Activated CD8-positive, alpha-beta memory T cell treated with anti-CD3 and anti-CD28 coated beads for 48 hours (primary cell): ENCODE measurements at regions not wholly inside any gene's neighbourhood (a gene's known extent, or its start where the extent isn't known, plus 50 kb on each side); places are given as distances from the start of the nearest gene placed in this dataset.

ENCODE experiments used
- DNase-seq, 3 experiments: peaks; one replicate each; pipeline ENCODE4 v3.0.0-alpha.2; 2020; ENCODE audit warnings: low read depth in 2 of 3, low spot score in 2 of 3

DNA sequence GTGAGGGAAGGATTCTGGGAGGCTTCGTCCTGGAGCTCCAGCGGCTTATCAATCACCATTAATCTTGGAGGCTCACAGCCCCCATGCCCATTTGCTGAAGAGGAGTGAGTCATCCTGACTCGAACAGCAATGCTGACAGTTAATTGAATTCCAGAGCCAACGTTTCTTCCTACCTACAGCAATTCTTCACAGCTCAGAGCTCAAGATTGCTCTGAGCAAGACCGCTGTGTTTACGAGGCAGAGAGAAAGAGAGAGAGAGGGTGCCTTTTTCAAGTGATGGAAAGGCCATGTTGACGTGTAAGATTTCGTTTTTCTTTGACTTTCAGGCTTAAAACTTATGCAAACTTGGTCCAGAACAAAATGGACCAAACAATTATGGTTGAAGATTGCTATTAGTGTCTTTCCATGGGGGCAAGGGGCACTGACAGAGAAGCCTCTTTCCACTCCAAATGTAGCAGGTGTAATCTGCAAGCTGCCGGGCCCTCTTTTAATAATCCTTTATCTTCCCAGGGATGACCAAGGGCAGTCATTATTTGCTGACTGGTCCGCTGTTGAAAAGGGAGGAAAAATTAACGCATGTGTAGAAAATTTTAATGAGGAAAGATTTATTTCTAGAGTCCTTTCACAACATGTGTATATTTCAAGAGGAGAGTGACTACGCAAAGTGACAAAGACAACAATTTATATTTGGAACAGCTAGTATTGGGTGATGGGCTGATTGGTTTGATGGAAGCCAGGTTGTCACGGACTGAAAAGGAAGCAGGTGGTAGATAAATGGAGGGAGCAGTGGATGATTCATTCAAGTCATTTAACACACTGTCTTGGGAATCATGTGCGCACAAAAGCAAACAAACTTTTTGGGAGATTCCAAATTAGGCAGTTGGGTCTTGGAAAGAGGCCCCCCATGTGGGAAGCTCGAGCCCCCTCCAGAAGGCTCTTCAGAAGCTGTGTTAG, 136.1 kb upstream of the IRF2BP2 start:
- no peak for DNase-seq

DNA sequence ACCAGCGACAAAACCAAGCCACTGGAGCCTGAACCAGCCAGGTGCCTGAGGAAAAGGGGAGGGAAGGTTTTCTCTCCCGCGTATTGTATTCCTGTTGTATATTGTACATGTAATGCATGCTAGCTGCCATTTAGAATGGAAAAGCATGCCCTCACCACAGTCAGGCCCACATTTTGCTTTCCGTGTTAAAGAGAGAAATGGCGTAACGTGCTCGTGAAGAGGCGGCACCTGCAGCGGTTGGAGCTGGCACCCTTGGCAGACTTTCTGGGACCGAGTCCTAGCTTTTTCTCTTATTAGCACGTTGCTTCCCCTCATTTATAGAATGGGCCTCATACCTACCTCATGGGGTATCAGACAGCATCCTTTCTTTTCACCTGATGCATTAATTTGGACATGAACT, 135.3 kb upstream of the IRF2BP2 start:
- DNase-seq: no peak

DNA sequence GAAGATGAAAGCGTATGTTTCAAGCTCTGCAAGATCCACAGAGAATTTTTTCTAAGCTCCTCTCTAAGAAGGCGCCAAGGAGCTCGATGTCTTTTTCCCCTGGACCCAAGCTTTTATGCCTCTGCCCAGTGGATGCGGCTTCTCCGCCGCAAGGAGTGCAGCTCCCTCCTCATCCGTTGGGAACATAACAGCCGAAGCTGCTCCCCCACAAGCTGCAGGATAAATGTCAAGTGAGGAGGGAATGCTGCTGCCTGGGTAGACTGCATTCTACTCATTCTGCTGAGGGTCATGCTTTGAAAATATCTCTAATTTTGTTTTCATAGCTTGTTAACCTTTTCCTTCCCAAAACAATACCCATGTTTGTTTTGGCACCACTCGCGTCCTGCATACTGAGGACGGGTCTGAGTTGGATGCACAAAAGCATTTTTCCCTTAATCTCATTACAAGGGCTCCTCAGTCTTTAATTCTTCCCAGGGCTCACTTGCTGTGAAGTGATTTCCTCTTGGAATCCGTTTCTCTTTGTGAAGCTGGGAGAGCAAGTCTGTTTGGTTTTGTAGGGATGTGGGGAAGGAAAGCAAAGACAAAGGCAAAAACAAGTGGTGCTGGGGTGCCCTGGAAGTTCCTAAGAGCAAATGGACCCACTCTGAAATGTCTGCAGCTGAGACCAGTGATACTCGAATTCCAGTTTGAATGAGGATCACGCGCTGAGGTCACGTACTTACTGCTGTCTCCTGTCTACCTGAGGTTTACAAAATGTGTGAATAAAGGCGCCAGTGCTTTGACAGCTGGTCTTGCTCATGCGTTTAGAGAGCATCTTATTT, 134.0 kb upstream of the IRF2BP2 start:
- no peak for DNase-seq

DNA sequence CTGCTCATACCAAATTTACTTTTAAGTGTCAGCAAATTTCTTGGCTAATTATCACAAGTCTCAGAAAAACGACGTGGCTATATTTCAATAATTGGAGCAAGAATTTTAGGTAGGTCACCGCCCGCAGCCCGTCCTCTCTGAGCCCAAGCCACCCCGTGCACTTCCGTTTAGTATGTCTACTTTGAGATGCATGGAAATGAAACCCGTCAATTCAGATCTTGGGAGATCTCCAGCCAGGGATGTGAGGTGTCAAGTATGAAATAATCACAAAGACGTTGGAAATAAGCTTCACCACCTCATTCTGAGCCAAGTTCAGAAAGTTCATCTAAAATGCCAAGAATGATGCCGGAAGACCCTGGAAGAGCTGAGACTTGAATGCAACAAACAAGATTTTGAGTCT, 132.6 kb upstream of the IRF2BP2 start:
- DNase-seq: no peak

DNA sequence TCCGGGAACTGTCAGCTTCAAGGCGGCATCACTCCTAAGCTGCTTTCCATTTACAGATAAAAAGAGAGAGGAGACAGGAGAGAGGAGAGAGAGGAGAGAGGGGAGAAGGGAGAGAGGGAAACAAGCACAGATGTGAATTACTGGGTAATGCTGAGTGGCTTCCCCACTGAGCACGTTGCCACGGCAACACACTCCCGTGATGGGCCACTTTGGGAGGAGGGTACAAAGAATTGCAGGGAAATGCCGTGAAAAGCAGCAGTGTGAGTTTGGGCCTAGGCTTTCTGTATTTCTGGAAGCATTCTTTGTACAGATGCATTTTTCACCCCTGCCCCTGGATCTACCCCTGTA, 128.0 kb upstream of the IRF2BP2 start:
- no peak for DNase-seq

DNA sequence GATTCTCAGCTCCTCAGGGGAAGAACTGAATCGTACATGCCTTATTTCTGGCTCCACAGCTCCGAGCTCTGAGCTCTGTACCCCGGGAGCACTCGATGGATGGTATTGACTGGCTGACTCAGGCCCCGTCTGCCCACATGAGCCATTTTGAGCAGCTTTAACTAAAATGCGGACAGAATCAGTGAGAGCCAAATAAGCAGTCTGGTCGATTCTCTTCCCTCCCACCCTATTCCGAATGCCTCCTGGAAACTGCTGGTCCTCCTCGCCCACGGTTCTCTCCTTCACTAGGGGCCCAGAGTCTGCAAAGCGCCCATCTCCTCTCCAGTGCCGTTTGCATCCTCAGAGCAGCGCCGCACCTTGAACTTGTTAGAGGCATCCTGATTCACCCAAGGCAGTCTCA, 125.9 kb upstream of the IRF2BP2 start:
- no peak for DNase-seq

DNA sequence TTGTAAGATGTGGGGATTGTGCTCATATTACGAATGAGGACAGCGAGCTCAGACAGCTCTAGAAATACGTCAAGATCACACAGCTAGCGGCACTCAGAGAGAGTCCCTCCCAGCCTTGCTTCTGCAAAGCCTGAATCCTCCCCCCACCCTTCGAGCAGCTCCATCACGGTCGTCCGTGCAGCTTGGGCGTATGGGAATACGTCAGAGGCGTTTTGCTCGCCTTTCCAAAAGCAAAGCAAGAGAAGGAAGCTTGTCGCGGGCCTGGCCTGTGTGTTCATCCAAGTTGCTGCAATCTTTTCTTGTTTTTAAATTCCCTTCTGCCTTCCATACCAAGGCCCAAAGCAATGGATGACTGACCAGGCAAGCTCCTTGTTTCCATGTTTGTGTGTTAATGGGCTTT, 125.5 kb upstream of the IRF2BP2 start:
- DNase-seq: no peak

DNA sequence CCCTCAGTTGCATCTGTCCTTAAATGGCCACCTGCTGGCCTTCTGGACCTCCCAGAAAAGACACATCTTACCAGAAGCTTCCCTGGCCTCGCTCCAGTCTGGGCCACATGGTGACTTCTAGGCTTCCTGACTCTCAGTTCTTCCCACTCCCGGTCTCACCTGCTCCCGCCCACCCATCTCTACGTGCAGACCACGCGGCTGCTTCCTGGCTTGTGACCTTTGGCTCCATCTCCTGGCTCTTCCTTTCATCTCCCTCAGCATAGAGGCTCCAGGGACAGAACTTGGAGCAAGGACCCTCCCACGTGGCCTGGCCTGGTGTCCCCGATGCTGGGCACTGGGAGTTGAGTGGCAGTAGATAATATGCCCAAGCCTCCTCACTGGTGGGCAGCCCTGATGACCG, 124.9 kb upstream of the IRF2BP2 start:
- no peak for DNase-seq

DNA sequence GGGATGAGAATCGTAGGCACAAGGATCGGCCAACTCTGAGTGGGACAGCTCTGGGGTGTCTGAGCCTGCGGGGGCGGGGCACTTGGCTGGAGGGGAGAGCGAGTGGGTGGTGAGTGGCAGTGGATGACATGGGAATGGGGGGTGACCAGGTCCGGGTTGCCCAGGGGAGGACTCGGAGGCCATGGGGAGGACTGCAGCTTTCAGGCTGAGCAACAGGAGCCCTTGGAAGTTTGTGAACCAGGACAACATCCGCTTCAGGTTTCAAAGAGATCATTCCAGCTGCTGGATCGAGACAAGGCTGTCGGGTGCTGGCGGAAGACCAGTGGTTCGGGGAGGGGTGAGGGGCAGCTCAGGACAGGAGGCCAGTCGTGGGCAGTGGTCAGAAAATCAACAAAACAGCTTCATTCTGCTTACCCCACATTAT, 124.4 kb upstream of the IRF2BP2 start:
- no peak for DNase-seq

DNA sequence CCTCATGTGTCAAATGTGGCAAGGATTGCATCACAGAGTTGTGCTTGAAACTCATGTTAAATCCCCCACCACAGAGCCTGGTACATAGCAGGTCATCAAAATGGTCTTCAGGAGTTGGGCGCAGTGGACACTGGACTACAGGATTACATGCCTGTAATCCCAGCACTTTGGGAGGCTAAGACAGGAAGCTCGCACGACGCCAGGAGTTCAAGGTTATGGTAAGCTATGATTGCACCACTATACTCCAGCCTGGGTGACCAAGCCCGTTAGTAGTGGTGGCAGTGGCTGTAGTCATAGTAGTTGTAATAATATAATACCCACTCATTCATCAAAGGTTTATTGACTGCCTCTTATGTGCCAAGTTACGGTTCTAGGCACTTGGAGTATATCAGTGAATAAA, 123.4 kb upstream of the IRF2BP2 start:
- no peak for DNase-seq

DNA sequence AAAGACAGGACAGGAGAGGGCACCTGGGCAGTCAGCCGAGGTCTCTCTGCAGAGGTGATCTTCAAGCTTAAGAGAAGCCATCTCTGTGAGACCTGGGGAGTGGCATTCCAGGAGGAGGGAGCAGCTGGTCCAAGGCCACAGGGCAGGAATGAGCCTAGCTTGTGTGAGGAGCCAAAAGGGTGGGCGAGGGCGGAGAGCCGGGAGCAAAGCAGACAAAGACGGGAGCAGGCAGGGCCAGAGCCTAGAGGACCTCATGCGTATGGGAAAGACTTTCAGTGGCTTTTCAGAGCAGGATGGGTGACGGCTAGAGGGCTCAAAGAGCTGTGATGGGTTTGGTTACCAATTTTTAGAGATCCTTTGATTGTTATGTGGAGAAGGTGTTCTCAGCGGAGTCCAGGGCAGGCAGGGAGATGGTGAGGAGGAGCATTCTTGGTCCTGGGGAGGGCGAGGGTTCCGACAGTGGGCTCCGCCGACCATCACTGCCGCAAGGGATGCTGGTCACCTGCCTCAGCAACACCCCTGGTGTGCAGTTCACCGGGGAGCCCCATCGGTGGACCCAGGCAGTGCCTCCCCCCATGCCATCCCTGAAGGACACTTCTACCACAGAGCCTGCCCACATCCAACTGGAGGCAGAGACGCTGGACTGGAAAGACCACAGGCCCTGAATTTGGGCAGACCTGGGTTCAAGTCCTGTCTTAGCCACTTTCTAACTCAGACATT, 122.9 kb upstream of the IRF2BP2 start:
- no peak for DNase-seq

DNA sequence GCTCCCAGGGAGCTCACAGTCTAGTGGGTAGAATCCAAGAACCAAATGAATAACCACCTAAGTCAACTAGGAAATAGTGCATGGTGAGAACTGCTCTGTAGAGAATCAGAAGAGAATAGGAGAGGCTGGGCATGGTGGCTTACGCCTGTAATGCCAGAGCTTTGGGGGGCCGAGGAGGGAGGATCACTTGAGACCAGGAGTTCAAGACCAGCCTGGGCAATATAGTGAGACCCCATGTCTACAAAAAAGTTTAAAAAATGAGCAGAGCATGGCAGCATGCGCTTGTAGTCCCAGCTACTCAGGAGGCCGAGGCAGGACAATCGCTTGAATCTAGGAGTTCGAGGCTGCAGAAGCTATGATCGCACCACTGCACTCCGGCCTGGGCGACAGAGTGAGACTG, 122.3 kb upstream of the IRF2BP2 start:
- no peak for DNase-seq

DNA sequence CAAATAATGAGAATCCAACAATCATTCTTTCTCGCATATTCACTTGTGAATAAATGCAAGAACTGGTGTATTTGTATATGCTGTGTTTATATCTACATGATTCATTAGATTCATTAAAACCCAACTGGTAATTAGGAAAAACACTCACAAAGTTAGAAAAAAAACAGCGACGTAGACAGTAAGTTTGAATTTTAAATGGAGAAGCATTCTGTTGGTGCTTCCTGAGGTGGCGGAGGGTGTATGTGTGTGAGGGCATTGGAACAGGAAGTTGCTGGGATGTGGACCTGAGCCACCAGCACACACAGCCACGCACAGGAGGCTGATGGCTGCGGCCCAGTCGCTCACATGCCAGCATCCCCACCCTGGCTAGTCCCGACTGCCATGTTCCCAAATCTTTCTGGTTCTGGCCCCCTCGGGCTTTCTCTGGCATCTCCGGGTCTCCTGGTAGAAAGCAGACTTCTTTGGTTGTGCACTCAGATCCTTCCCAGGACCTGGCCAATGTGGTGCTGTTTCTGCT, 121.6 kb upstream of the IRF2BP2 start:
- DNase-seq: no peak

DNA sequence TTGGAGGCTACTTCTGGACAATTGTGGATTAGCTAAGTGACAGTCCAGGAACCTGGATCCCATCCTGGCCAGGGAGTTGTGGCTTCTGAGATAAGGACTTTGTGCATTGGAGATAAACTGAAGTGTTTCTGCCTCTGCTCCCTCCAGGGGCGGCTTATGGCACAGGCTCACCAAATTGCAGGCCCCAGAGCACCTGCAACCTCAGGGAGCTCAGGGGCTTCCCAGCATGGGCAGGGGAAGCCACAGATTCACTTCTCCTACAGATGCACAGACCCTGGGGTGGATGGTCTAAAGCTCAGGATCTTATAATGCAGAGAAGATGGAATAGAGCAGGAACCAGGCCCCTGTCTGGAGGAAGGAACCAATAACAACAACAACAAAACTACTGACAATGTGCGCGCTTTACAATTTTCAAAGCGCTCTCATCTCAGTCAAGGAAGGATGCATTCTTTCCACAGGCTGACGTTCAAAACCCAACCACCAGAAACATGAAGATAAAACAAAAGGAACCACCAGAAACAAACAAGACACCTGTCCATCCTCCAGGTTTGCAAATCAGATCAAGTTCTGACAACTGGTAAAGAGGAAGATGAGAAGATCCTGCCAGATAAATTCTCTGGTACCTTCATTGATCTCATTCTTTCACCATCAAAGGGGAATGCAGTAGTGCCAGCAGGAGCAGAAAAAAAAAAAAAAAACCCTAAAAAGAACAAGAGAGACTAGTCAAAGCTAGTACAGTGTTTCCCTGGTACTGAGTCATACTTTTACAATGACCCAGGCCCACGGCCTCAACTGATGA, 121.0 kb upstream of the IRF2BP2 start:
- no peak for DNase-seq

DNA sequence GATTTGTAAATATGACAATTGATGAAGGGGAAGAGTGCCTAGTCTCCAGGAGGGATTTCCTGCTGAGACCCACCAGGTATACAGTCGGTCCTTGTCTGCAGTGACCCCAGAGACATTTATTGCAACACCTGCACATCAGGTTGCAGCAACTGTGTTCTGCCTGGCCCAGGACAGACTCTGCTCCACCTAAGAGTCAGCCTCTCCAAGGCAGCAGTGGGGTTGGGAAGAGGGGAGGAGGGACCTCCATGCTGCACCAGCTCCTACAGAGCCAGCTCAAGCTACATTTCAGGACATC, 120.4 kb upstream of the IRF2BP2 start:
- DNase-seq: no peak

DNA sequence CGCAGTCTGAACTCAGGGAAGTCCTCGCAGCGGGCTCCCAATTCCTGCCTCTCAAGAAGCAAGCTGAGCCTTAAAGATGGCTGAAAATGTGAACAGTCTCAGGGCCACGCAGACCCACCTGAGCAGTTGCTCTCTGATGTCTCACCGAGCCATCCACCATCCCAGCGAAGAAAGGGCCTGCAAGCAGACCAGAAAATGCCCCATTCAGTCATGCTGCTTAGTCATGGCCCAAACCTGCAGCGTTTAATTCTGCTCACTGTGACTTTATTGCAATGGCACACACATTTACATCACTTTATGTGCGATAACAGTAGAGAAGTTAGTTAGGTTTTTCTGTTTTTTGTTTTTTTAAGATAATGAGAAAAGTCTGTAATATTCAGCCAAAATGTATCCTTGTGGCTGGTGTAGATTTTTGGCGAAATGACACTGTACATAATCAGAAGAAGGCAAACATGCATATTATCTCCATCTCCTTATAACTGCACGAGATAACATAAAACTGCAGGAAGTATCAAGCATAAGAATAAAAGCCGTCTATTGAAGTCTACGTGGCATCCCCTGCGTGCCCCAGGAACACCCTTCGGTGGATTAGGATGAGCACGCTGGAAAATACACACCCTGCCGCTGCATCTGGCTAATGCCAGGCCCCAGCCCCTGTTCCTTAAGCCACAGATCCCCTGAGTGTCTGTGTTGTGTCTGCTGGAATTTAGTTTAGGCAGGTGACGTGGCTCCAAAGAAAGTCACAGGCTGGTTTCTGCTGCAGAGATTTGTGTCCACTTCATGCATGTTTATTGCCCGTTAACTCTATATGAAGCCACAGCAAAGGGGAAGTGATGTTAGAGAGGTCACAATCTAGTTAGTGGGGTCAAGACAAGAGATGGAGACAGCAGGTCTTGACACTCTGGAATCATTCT, 119.8 kb upstream of the IRF2BP2 start:
- DNase-seq: no peak

DNA sequence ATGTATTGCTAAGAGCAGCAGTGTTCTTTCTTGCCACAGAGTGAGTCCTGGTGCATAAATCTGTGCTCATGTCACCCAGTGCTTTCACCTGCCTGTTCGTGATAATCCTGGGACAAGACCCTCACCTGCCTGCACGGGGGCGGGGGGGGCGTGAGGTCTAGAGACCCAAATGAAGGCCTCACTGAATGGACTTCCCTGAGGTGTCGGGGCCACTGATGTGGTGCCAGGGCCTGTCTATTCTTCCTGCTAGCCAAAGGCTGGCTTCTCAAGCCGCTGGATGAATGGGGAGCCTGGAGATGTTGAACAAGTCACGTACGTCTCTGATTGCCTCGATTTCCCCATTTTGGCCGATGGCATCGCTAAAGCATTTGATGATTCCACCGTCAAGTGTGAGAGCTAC, 118.8 kb upstream of the IRF2BP2 start:
- no peak for DNase-seq

DNA sequence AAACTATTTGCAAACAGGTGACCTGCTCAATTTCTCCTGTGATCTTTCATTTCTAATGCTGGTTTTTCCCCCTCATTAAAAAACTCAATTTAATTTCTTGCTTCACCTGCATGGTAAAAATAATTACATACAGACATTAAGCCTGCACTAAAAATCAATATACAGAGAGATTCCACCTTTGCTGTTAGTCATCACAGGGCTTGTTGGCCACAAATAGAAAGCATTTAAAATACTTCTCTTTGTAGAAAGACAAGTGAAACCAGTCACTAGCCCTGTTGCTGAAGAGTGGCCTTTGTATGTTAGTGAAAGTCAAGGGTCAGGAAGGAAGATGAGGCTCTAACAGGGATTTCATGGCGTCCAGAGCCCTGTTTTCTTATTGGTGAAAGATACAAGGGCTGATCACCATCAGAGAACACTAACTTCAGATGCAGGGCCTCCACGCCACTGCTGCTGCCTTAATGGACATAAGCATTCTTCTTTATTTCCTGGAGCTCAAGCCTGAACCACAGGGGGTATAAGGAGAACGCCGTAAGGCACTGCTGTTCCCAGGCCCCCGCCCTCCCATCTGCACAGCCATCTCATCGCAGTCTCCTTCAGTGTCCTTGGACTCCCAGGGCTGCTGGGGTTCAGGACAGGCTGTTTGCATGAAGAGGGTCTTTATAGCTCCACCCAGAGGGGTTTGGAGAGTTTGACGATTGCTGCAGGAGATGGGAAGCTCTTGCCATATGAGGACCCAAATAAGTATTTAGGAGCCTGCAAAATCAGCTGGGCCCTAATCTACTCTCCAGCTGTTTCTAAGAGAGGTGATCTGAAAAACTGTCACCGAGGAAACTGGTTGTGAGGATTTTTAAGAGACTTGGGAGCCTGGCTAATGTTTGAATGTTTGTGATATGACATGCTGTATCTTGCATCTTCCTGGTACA, 117.3 kb upstream of the IRF2BP2 start:
- no peak for DNase-seq
